ENCODE measurements at regions not wholly inside any gene's neighbourhood (a gene's known extent, or its start where the extent isn't known, plus 50 kb on each side); places are given as distances from the start of the nearest gene placed in this dataset.

DNA sequence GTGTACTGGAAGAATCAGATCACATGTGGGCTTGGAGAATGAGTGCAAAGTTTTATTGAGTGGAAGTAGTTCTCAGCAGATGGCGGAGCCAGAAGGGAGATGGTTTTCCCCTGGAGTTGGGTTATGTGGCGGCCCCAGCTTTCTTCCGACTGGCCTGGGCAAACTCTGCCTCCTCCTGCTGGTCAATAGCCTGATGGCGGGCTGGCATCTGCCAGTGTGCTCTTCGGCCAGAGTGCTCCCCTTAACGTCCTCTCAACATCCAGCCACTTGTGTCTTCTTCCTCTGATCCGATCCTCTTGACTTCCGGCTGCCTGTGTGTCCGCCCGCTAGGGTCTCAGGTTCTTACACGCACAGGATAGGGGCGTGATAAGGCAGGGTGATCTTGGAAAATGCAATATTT is 741.3 kb downstream of the RNF144A start:
- no peak for TF ChIP-seq ZNF121 (tag by site-specific recombination; IDR thresholded peaks at IDR 0.05)
- TF ChIP-seq ZNF830 (tag by site-specific recombination; IDR thresholded peaks at IDR 0.05; ENCODE audit: low read depth) = no peak
